CD14-positive monocyte (primary cell): ENCODE measurements at regions not wholly inside any gene's neighbourhood (a gene's known extent, or its start where the extent isn't known, plus 50 kb on each side); places are given as distances from the start of the nearest gene placed in this dataset.

Experiments
- DNase-seq, 3 donors: peaks; one replicate each; pipeline ENCODE4 v3.0.0-alpha.2; 2011 to 2022
- H2AFZ ChIP-seq: 2 replicates; pipeline ENCODE4 v1.6.0; 2012; ENCODE audit warnings: mild to moderate bottlenecking, low read depth, low read length, inconsistent platforms; ENCODE audit not compliant: insufficient read depth, poor library complexity, severe bottlenecking
- H3K27ac ChIP-seq, 2 donors: 1 replicate in 1 of 2; 2 replicates in 1 of 2; pipeline ENCODE4 v1.5.1; 2012 to 2013; ENCODE audit warnings: low read length in 2 of 2, control low read depth in 1 of 2, inconsistent platforms in 1 of 2, low read depth in 1 of 2, mild to moderate bottlenecking in 1 of 2
- H3K27me3 ChIP-seq, 2 donors: one replicate each; pipeline versions ENCODE4 v1.6.0 to v1.6.1; 2011 to 2013; ENCODE audit warnings: low read length in 2 of 2; ENCODE audit not compliant: control insufficient read depth in 2 of 2, insufficient read depth in 2 of 2
- H3K36me3 ChIP-seq, 2 donors: replicated peaks in 1 of 2; 1 replicate in 1 of 2; 2 replicates in 1 of 2; pipeline versions ENCODE4 v1.5.1 to v1.6.1; 2012 to 2013; ENCODE audit warnings: low read length in 2 of 2, control low read depth in 1 of 2, inconsistent platforms in 1 of 2, mild to moderate bottlenecking in 1 of 2; ENCODE audit not compliant: insufficient read depth in 2 of 2, control insufficient read depth in 1 of 2
- H3K4me1 ChIP-seq, 2 donors: 1 replicate in 1 of 2; 2 replicates in 1 of 2; pipeline versions ENCODE4 v1.5.1 to v1.6.1; 2012 to 2013; ENCODE audit warnings: low read length in 2 of 2, control low read depth in 1 of 2, inconsistent platforms in 1 of 2, mild to moderate bottlenecking in 1 of 2, moderate library complexity in 1 of 2; ENCODE audit not compliant: insufficient read depth in 2 of 2, control insufficient read depth in 1 of 2
- H3K4me2 ChIP-seq: replicated peaks from 2 replicates; pipeline ENCODE3; 2012; ENCODE audit warnings: low read length, moderate library complexity, mild to moderate bottlenecking; ENCODE audit not compliant: poor library complexity, severe bottlenecking; ENCODE audit errors: extremely low read depth
- H3K4me3 ChIP-seq, 3 experiments: fragments of 200-600 bp in 1 of 3; sonication (generic) in 1 of 3; replicated peaks in 1 of 3; 1 replicate in 2 of 3; 2 replicates in 1 of 3; pipeline ENCODE4 v1.5.1; 2011 to 2013; ENCODE audit warnings: low read length in 3 of 3, mild to moderate bottlenecking in 3 of 3, control low read depth in 2 of 3, low read depth in 2 of 3, inconsistent platforms in 1 of 3, moderate library complexity in 1 of 3
- H3K79me2 ChIP-seq: 2 replicates; pipeline ENCODE4 v1.6.0; 2012; ENCODE audit warnings: mild to moderate bottlenecking, control low read depth, inconsistent platforms, low read length, moderate library complexity; ENCODE audit not compliant: insufficient read depth
- H3K9ac ChIP-seq: 2 replicates; pipeline ENCODE4 v1.6.0; 2017; ENCODE audit warnings: low read length, mild to moderate bottlenecking; ENCODE audit not compliant: insufficient read depth, poor library complexity, severe bottlenecking
- H3K9me3 ChIP-seq, 2 donors: replicated peaks in 1 of 2; 1 replicate in 1 of 2; 2 replicates in 1 of 2; pipeline versions ENCODE4 v1.5.1 to v1.6.1; 2012 to 2013; ENCODE audit warnings: low read length in 2 of 2, control low read depth in 1 of 2; ENCODE audit not compliant: control insufficient read depth in 1 of 2, insufficient read depth in 1 of 2
- H4K20me1 ChIP-seq: 2 replicates; pipeline ENCODE4 v1.6.0; 2012; ENCODE audit warnings: mild to moderate bottlenecking, low read length, control low read depth, moderate library complexity; ENCODE audit not compliant: insufficient read depth
- H3K27ac Mint-ChIP-seq, 7 donors: one replicate each; pipeline ENCODE4 v1.8.0; 2020; ENCODE audit warnings: mild to moderate bottlenecking in 7 of 7, mixed read lengths in 7 of 7, moderate library complexity in 6 of 7, inconsistent platforms in 2 of 7
- H3K27me3 Mint-ChIP-seq, 3 donors: one replicate each; pipeline ENCODE4 v1.8.0; 2021 to 2022; ENCODE audit warnings: low read depth in 3 of 3, mild to moderate bottlenecking in 3 of 3, mixed read lengths in 3 of 3, moderate library complexity in 3 of 3, inconsistent platforms in 1 of 3
- H3K36me3 Mint-ChIP-seq, 2 donors: one replicate each; pipeline ENCODE4 v1.8.0; 2020; ENCODE audit warnings: mixed read lengths in 2 of 2, inconsistent platforms in 1 of 2, mild to moderate bottlenecking in 1 of 2
- H3K4me1 Mint-ChIP-seq: one replicate; pipeline ENCODE4 v1.8.0; 2020; ENCODE audit warnings: mild to moderate bottlenecking, mixed read lengths
- H3K4me3 Mint-ChIP-seq, 2 donors: one replicate each; pipeline ENCODE4 v1.8.0; 2020; ENCODE audit warnings: mild to moderate bottlenecking in 2 of 2, mixed read lengths in 2 of 2, moderate library complexity in 1 of 2
- H3K9me3 Mint-ChIP-seq, 7 donors: one replicate each; pipeline ENCODE4 v1.8.0; 2020 to 2022; ENCODE audit warnings: mixed read lengths in 7 of 7, mild to moderate bottlenecking in 6 of 7, moderate library complexity in 6 of 7, inconsistent platforms in 2 of 7
- WGBS: methylation state at CpG from one replicate; pipeline ENCODE4 v1.1.5; 2013; ENCODE audit warnings: missing lambda C conversion rate; ENCODE audit not compliant: insufficient coverage; 5-methylcytosine and 5-hydroxymethylcytosine counted together
- intact Hi-C, 2 donors: fragments of 100-400 bp; cut with micrococcal nuclease; formaldehyde crosslinking; loops; one replicate each; pipeline versions ENCODE4 v1.15.0 to v1.15.1; 2023
- TF ChIP-seq, protein P1 (sequence below): fragments of 200-600 bp; IDR thresholded peaks from one replicate; pipeline ENCODE4 v1.8.0; 2022; ENCODE audit warnings: antibody characterized with exemption, mild to moderate bottlenecking

DNA sequence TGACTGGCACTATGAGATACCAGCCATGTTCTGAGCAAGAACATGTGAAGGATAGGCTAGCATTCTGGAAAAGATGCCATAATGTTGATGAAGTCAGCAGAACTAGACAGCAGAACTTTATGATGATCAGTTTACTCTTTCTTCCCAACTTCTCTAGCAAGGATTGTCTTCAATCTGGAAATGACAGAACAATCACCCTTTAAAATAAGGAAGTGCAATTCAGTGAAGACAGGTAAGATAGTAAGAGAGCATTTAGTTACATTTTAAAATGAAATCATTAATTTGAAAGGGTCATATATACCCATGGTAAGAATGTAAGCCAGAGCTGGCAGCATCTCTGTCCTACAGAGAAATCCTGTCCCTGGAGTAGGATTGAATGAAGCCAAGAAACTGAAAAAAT, 66.0 kb upstream of the C12orf71 start:
- no peaks in the 10 kb centered on the region for H3K27me3 ChIP-seq
- H3K4me1 ChIP-seq = peaks cover 10 to 14% of the 10 kb centered on the region in 2 donors
- Mint-ChIP-seq H3K36me3 (no peaks in the 10 kb centered on the region), H3K27me3 (peaks cover 0 to 4% (median 0%) of the 10 kb centered on the region in 3 donors), H3K4me1 (peaks cover 11% of the 10 kb centered on the region), H3K4me3 (no peak overlapping the region), H3K9me3 (peaks cover 0 to 2% (median 0%) of the 10 kb centered on the region in 7 donors), H3K27ac (no peak overlapping the region)
- H3K9ac ChIP-seq = no peak overlapping the region
- intact Hi-C loops = no loop called here
- H4K20me1 ChIP-seq = no peaks in the 10 kb centered on the region
- H3K79me2 ChIP-seq = no peaks in the 10 kb centered on the region
- no peaks in the 10 kb centered on the region for H3K36me3 ChIP-seq
- H2AFZ ChIP-seq = no peak overlapping the region
- H3K4me3 ChIP-seq = no peak overlapping the region
- H3K4me2 ChIP-seq = no peak overlapping the region
- H3K9me3 ChIP-seq = no peaks in the 10 kb centered on the region
- TF ChIP-seq, protein P1, sequence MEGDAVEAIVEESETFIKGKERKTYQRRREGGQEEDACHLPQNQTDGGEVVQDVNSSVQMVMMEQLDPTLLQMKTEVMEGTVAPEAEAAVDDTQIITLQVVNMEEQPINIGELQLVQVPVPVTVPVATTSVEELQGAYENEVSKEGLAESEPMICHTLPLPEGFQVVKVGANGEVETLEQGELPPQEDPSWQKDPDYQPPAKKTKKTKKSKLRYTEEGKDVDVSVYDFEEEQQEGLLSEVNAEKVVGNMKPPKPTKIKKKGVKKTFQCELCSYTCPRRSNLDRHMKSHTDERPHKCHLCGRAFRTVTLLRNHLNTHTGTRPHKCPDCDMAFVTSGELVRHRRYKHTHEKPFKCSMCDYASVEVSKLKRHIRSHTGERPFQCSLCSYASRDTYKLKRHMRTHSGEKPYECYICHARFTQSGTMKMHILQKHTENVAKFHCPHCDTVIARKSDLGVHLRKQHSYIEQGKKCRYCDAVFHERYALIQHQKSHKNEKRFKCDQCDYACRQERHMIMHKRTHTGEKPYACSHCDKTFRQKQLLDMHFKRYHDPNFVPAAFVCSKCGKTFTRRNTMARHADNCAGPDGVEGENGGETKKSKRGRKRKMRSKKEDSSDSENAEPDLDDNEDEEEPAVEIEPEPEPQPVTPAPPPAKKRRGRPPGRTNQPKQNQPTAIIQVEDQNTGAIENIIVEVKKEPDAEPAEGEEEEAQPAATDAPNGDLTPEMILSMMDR = no peak
- no peak overlapping the region for H3K27ac ChIP-seq
- no peak for DNase-seq

DNA sequence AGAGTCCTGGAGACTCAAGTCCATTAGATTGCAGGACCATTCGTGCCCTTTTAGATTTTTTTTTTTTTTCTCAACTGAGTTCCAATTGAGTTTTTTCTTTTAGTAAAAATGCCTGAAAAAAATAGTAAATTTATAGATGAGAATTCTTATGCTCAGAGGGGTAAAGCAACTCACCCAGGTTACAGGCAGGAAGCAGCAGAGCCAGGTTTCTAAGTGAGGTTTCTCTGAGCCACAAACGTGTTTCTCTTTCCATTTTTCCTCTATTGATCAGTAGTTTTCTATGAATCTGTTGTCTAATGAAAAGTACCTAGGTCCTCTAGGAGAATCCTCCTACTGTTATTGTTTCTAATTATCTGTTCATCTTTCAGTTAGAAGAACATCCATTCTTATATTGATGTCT, 66.4 kb upstream of the C12orf71 start:
- H3K9ac ChIP-seq = no peak overlapping the region
- H3K4me3 ChIP-seq = no peak overlapping the region
- peaks cover 7 to 10% of the 10 kb centered on the region in 2 donors for H3K4me1 ChIP-seq
- H3K9me3 ChIP-seq = no peaks in the 10 kb centered on the region
- no peak overlapping the region for H2AFZ ChIP-seq
- no peak overlapping the region for H3K4me3 Mint-ChIP-seq
- intact Hi-C loops = no loop called here
- TF ChIP-seq, protein P1 = no peak
- H3K27me3 Mint-ChIP-seq = peaks cover 0 to 4% (median 0%) of the 10 kb centered on the region in 3 donors
- H3K79me2 ChIP-seq = no peaks in the 10 kb centered on the region
- H3K9me3 Mint-ChIP-seq = peaks cover 0 to 2% (median 0%) of the 10 kb centered on the region in 7 donors
- DNase-seq = no peak
- no peaks in the 10 kb centered on the region for H3K27me3 ChIP-seq
- peaks cover 7% of the 10 kb centered on the region for H3K4me1 Mint-ChIP-seq
- H3K27ac ChIP-seq = no peak overlapping the region
- no peaks in the 10 kb centered on the region for H3K36me3 Mint-ChIP-seq
- no peak overlapping the region for H3K27ac Mint-ChIP-seq
- no peak overlapping the region for H3K4me2 ChIP-seq
- no peaks in the 10 kb centered on the region for H3K36me3 ChIP-seq
- WGBS = 100% methylated on average over 1 of the region's 2 CpGs
- no peaks in the 10 kb centered on the region for H4K20me1 ChIP-seq
